GM23248 (cell line): ENCODE measurements at regions not wholly inside any gene's neighbourhood (a gene's known extent, or its start where the extent isn't known, plus 50 kb on each side); places are given as distances from the start of the nearest gene placed in this dataset.

Experiments
- EZH2 ChIP-seq: fragments of 200-600 bp; sonication (generic); IDR thresholded peaks from 2 replicates; pipeline ENCODE4 v1.6.1; 2018; ENCODE audit warnings: antibody characterized with exemption, mild to moderate bottlenecking; ENCODE audit not compliant: insufficient read depth, poor library complexity, severe bottlenecking
- EZH2phosphoT487 ChIP-seq: fragments of 200-600 bp; sonication (generic); IDR thresholded peaks from 2 replicates; pipeline ENCODE4 v1.6.1; 2018; ENCODE audit warnings: antibody characterized with exemption, moderate library complexity, mild to moderate bottlenecking, low read depth; ENCODE audit not compliant: insufficient read depth

- no peak for TF ChIP-seq EZH2
- TF ChIP-seq EZH2phosphoT487: no peak
Observed at GRCh38 chr16:73304008-73304774, 256.3 kb upstream of the ZFHX3 start.
